Fibroblast of villous mesenchyme (primary cell): ENCODE measurements at regions not wholly inside any gene's neighbourhood (a gene's known extent, or its start where the extent isn't known, plus 50 kb on each side); places are given as distances from the start of the nearest gene placed in this dataset.

Source experiments
- DNase-seq: peaks from one replicate; pipeline ENCODE4 v3.0.0-alpha.2; 2010; ENCODE audit warnings: low read depth
- H3K4me3 ChIP-seq: 2 replicates; pipeline ENCODE4 v1.5.1; 2011; ENCODE audit warnings: low read depth, mild to moderate bottlenecking, low read length
- CTCF ChIP-seq: IDR thresholded peaks from 2 replicates; pipeline ENCODE4 v1.5.1; 2012; ENCODE audit warnings: low read depth, mild to moderate bottlenecking, low read length; ENCODE audit not compliant: insufficient read depth

- TF ChIP-seq CTCF = no peak
- DNase-seq = no peak
- no peak overlapping the region for H3K4me3 ChIP-seq
These were observed 258.1 kb downstream of the RAB38 start for GRCh38 chr11:87917111-87917510.

- no peak for DNase-seq
- H3K4me3 ChIP-seq = no peak overlapping the region
- TF ChIP-seq CTCF = no peak
These were observed 266.1 kb downstream of the RAB38 start for GRCh38 chr11:87909178-87909577.

- TF ChIP-seq CTCF = no peak
- no peak for DNase-seq
- H3K4me3 ChIP-seq = no peak overlapping the region
These were observed 267.2 kb downstream of the RAB38 start for GRCh38 chr11:87908086-87908485.

GRCh38 chr11:87903345-87903744, 271.9 kb downstream of the RAB38 start:
- no peak for TF ChIP-seq CTCF
- H3K4me3 ChIP-seq = no peak overlapping the region
- peak; percentile 6 for DNase-seq

- H3K4me3 ChIP-seq = no peak overlapping the region
- no peak for TF ChIP-seq CTCF
- DNase-seq = peak; percentile 39
These were observed 273.9 kb downstream of the RAB38 start for GRCh38 chr11:87901341-87901740.

GRCh38 chr11:87897921-87898320, 277.3 kb downstream of the RAB38 start:
- no peak for TF ChIP-seq CTCF
- DNase-seq = no peak

GRCh38 chr11:87897071-87897470, 278.2 kb downstream of the RAB38 start:
- no peak overlapping the region for H3K4me3 ChIP-seq
- no peak for TF ChIP-seq CTCF
- no peak for DNase-seq

More at GRCh38 chr11:87897921-87898320, 277.3 kb downstream of the RAB38 start:
- H3K4me3 ChIP-seq = no peak overlapping the region
